ENCODE measurements at regions not wholly inside any gene's neighbourhood (a gene's known extent, or its start where the extent isn't known, plus 50 kb on each side); places are given as distances from the start of the nearest gene placed in this dataset.
"Not testable (repeated sequence)": the region's sequence is repeated elsewhere in the genome, so short reads cannot be mapped to it uniquely, and the experiment has no call there.

- H3K9me3 Mint-ChIP-seq; H3K27ac Mint-ChIP-seq; H3K4me3 Mint-ChIP-seq; intact Hi-C loops (cut with micrococcal nuclease); H3K4me1 Mint-ChIP-seq (ENCODE audit: low read depth); POLR2A ChIA-PET; H3K27me3 Mint-ChIP-seq; H3K36me3 Mint-ChIP-seq; DNase-seq: not testable (repeated sequence)
- CTCF ChIA-PET, result interaction anchor here (0.6 kb wide), 1 partner anchor 1230 kb away, joined by 4 read pairs; no protein-coding TSS in a partner anchor
Measured at GRCh38 chr10:35263827-35264226, 72.5 kb upstream of the CCNY start.

GRCh38 chr10:35264636-35265035, 71.7 kb upstream of the CCNY start:
- POLR2A ChIA-PET; intact Hi-C loops (cut with micrococcal nuclease): not testable (repeated sequence)

GRCh38 chr10:35265435-35265834, 70.9 kb upstream of the CCNY start:
- Mint-ChIP-seq H3K27me3 (no peaks in the 10 kb centered on the region), H3K4me3 (no peak overlapping the region), H3K9me3 (no peaks in the 10 kb centered on the region), H3K27ac (no peak overlapping the region), H3K36me3 (no peaks in the 10 kb centered on the region), H3K4me1 (ENCODE audit: low read depth) (peaks cover 9% of the 10 kb centered on the region)
- CTCF ChIA-PET, result no interaction called here
- DNase-seq, result no peak
- intact Hi-C loops (cut with micrococcal nuclease), result no loop called here
- POLR2A ChIA-PET, result no interaction called here

More at GRCh38 chr10:35264636-35265035, 71.7 kb upstream of the CCNY start:
- H3K27ac Mint-ChIP-seq; H3K36me3 Mint-ChIP-seq; H3K27me3 Mint-ChIP-seq; H3K4me3 Mint-ChIP-seq; DNase-seq; H3K9me3 Mint-ChIP-seq; CTCF ChIA-PET; H3K4me1 Mint-ChIP-seq (ENCODE audit: low read depth): not testable (repeated sequence)

- Mint-ChIP-seq H3K27ac (no peak overlapping the region), H3K27me3 (peaks cover 2% of the 10 kb centered on the region), H3K4me1 (ENCODE audit: low read depth) (peaks cover 9% of the 10 kb centered on the region), H3K9me3 (peaks cover 8% of the 10 kb centered on the region), H3K4me3 (no peak overlapping the region), H3K36me3 (no peaks in the 10 kb centered on the region)
- POLR2A ChIA-PET, result no interaction called here
- CTCF ChIA-PET, result no interaction called here
- intact Hi-C loops (cut with micrococcal nuclease), result no loop called here
- no peak for DNase-seq
Measured at GRCh38 chr10:35268323-35268722, 68.0 kb upstream of the CCNY start.

- Mint-ChIP-seq H3K4me1 (ENCODE audit: low read depth) (peaks cover 9% of the 10 kb centered on the region), H3K4me3 (no peak overlapping the region), H3K9me3 (peaks cover 9% of the 10 kb centered on the region), H3K27me3 (peaks cover 2% of the 10 kb centered on the region), H3K27ac (no peak overlapping the region), H3K36me3 (no peaks in the 10 kb centered on the region)
- no peak for DNase-seq
- CTCF ChIA-PET, result no interaction called here
- POLR2A ChIA-PET, result no interaction called here
- intact Hi-C loops (cut with micrococcal nuclease), result no loop called here
Measured at GRCh38 chr10:35268791-35269257, 67.5 kb upstream of the CCNY start.

GRCh38 chr10:35270100-35270499, 66.2 kb upstream of the CCNY start:
- DNase-seq, result no peak
- H3K36me3 Mint-ChIP-seq, result no peaks in the 10 kb centered on the region
- peaks cover 9% of the 10 kb centered on the region for H3K4me1 Mint-ChIP-seq (ENCODE audit: low read depth)
- ChIA-PET POLR2A (no interaction called here), CTCF (no interaction called here)
- intact Hi-C loops (cut with micrococcal nuclease), result no loop called here
- H3K27ac Mint-ChIP-seq, result peak overlapping the region; percentile 6
- H3K27me3 Mint-ChIP-seq, result peaks cover 2% of the 10 kb centered on the region
- H3K9me3 Mint-ChIP-seq, result peaks cover 16% of the 10 kb centered on the region
- H3K4me3 Mint-ChIP-seq, result no peak overlapping the region

- CTCF ChIA-PET, result no interaction called here
- no peak for DNase-seq
- Mint-ChIP-seq H3K4me3 (no peak overlapping the region), H3K36me3 (no peaks in the 10 kb centered on the region), H3K9me3 (peaks cover 16% of the 10 kb centered on the region), H3K27ac (no peak overlapping the region), H3K27me3 (peaks cover 2% of the 10 kb centered on the region), H3K4me1 (ENCODE audit: low read depth) (peaks cover 9% of the 10 kb centered on the region)
- intact Hi-C loops (cut with micrococcal nuclease), result no loop called here
- POLR2A ChIA-PET, result no interaction called here
Measured at GRCh38 chr10:35271086-35271858, 65.0 kb upstream of the CCNY start.

- DNase-seq; POLR2A ChIA-PET; CTCF ChIA-PET; H3K27ac Mint-ChIP-seq; H3K27me3 Mint-ChIP-seq; H3K4me3 Mint-ChIP-seq; H3K4me1 Mint-ChIP-seq (ENCODE audit: low read depth); intact Hi-C loops (cut with micrococcal nuclease); H3K36me3 Mint-ChIP-seq: not testable (repeated sequence)
- H3K9me3 Mint-ChIP-seq, result peaks cover 16% of the 10 kb centered on the region
Measured at GRCh38 chr10:35271859-35272165, 64.5 kb upstream of the CCNY start.

GRCh38 chr10:35272401-35272800, 63.9 kb upstream of the CCNY start:
- DNase-seq; H3K27ac Mint-ChIP-seq; H3K4me1 Mint-ChIP-seq (ENCODE audit: low read depth); H3K4me3 Mint-ChIP-seq; H3K36me3 Mint-ChIP-seq; H3K27me3 Mint-ChIP-seq; intact Hi-C loops (cut with micrococcal nuclease): not testable (repeated sequence)
- ChIA-PET CTCF (interaction anchor here (0.6 kb wide), 1 partner anchor 34 kb away, joined by 3 read pairs; no protein-coding TSS in a partner anchor), POLR2A (interaction anchor here (0.6 kb wide), 1 partner anchor 53 kb away, joined by 5 read pairs; no protein-coding TSS in a partner anchor)
- peaks cover 16% of the 10 kb centered on the region for H3K9me3 Mint-ChIP-seq

- CTCF ChIA-PET; H3K27me3 Mint-ChIP-seq; H3K4me3 Mint-ChIP-seq; H3K27ac Mint-ChIP-seq; intact Hi-C loops (cut with micrococcal nuclease); H3K4me1 Mint-ChIP-seq (ENCODE audit: low read depth); DNase-seq; POLR2A ChIA-PET; H3K36me3 Mint-ChIP-seq: not testable (repeated sequence)
- peaks cover 16% of the 10 kb centered on the region for H3K9me3 Mint-ChIP-seq
Measured at GRCh38 chr10:35273994-35274393, 62.3 kb upstream of the CCNY start.

GRCh38 chr10:35274498-35275060, 61.7 kb upstream of the CCNY start:
- DNase-seq, result no peak

GRCh38 chr10:35276889-35277288, 59.4 kb upstream of the CCNY start:
- ChIA-PET POLR2A (no interaction called here), CTCF (no interaction called here)
- DNase-seq, result no peak
- intact Hi-C loops (cut with micrococcal nuclease), result no loop called here
- H3K36me3 Mint-ChIP-seq, result no peaks in the 10 kb centered on the region
- peaks cover 23% of the 10 kb centered on the region for H3K9me3 Mint-ChIP-seq
- H3K4me1 Mint-ChIP-seq (ENCODE audit: low read depth), result peaks cover 2% of the 10 kb centered on the region
- H3K4me3 Mint-ChIP-seq, result no peak overlapping the region
- peaks cover 2% of the 10 kb centered on the region for H3K27me3 Mint-ChIP-seq
- no peak overlapping the region for H3K27ac Mint-ChIP-seq

More at GRCh38 chr10:35274498-35275060, 61.7 kb upstream of the CCNY start:
- Mint-ChIP-seq H3K9me3 (peaks cover 16% of the 10 kb centered on the region), H3K27me3 (peaks cover 2% of the 10 kb centered on the region), H3K4me3 (no peak overlapping the region), H3K27ac (no peak overlapping the region), H3K36me3 (no peaks in the 10 kb centered on the region), H3K4me1 (ENCODE audit: low read depth) (peaks cover 6% of the 10 kb centered on the region)
- CTCF ChIA-PET, result no interaction called here
- POLR2A ChIA-PET, result no interaction called here
- intact Hi-C loops (cut with micrococcal nuclease), result no loop called here

- H3K27ac Mint-ChIP-seq; DNase-seq; POLR2A ChIA-PET; CTCF ChIA-PET; H3K27me3 Mint-ChIP-seq; H3K9me3 Mint-ChIP-seq; H3K4me1 Mint-ChIP-seq (ENCODE audit: low read depth); intact Hi-C loops (cut with micrococcal nuclease); H3K36me3 Mint-ChIP-seq; H3K4me3 Mint-ChIP-seq: not testable (repeated sequence)
Measured at GRCh38 chr10:35280246-35280645, 56.1 kb upstream of the CCNY start.

All from activated CD4-positive, alpha-beta memory T cell treated with anti-CD3 and anti-CD28 coated beads for 36 hours (primary cell).